OCI-LY7 (cell line): ENCODE measurements at regions not wholly inside any gene's neighbourhood (a gene's known extent, or its start where the extent isn't known, plus 50 kb on each side); places are given as distances from the start of the nearest gene placed in this dataset.

ENCODE experiments used
- EZH2phosphoT487 ChIP-seq: fragments of 200-600 bp; sonication (generic); IDR thresholded peaks from 2 replicates; pipeline ENCODE4 v1.6.1; 2018; ENCODE audit warnings: low read depth, borderline replicate concordance, mild to moderate bottlenecking, mixed run types, antibody characterized with exemption, low read length, moderate library complexity, mixed read lengths
- TF ChIP-seq, protein P1 (sequence below): fragments of 200-600 bp; sonication (generic); conservative IDR thresholded peaks from 2 replicates; pipeline ENCODE4 v1.5.1; 2014; ENCODE audit warnings: mild to moderate bottlenecking, antibody characterized with exemption, low read length, moderate library complexity, mixed read lengths

DNA sequence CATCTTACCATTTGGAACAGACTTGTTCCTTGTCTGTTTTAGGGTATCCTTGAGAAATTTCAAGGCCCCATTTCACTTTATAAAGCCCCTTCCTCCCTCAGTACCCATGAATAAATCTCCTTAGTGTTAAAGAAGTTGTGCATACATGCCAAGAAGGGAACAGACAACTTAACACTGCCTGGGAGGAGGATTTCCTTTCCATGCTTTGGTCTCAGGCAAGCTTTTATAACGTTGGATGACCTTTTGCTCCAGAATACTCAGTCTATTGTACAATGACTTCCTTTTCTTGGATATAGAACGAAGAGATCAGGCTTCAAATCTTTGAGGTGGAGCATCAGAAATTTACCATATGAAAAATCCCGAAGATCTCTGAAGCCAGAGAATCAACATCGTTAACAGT is 551.4 kb downstream of the PRKD1 start:
- TF ChIP-seq, protein P1, sequence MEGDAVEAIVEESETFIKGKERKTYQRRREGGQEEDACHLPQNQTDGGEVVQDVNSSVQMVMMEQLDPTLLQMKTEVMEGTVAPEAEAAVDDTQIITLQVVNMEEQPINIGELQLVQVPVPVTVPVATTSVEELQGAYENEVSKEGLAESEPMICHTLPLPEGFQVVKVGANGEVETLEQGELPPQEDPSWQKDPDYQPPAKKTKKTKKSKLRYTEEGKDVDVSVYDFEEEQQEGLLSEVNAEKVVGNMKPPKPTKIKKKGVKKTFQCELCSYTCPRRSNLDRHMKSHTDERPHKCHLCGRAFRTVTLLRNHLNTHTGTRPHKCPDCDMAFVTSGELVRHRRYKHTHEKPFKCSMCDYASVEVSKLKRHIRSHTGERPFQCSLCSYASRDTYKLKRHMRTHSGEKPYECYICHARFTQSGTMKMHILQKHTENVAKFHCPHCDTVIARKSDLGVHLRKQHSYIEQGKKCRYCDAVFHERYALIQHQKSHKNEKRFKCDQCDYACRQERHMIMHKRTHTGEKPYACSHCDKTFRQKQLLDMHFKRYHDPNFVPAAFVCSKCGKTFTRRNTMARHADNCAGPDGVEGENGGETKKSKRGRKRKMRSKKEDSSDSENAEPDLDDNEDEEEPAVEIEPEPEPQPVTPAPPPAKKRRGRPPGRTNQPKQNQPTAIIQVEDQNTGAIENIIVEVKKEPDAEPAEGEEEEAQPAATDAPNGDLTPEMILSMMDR: no peak
- no peak for TF ChIP-seq EZH2phosphoT487
